ENCODE measurements at regions not wholly inside any gene's neighbourhood (a gene's known extent, or its start where the extent isn't known, plus 50 kb on each side); places are given as distances from the start of the nearest gene placed in this dataset.

DNA sequence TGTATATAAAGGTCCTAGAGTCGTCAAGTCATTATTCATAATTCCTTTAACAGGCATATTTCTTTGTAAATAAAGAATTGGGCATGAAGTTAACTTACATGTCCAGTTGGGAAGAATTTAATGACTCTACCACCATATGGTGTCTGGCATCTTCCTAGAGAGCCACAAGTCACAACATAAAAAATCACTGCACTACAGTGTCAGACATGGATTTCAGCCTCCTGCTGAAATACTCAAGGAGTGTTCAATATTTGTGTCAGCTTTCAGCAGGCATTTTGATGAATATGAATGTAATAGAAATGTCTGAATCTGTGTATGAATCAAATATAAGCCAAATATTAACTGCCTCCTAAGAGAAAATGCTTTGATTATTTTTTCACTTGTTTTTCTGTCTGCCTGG lies 91.9 kb upstream of the TMPRSS15 start:
- no peak for TF ChIP-seq CTCF (IDR thresholded peaks at IDR 0.05; ENCODE audit: low read depth, low read length)
- TF ChIP-seq POLR2A (IDR thresholded peaks at IDR 0.05; ENCODE audit: extremely low read depth, insufficient read length), result no peak
- TF ChIP-seq, protein P1, sequence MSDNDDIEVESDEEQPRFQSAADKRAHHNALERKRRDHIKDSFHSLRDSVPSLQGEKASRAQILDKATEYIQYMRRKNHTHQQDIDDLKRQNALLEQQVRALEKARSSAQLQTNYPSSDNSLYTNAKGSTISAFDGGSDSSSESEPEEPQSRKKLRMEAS (IDR thresholded peaks at IDR 0.05; ENCODE audit: low read depth, low read length), result no peak
